CD14-positive monocyte (primary cell): ENCODE measurements at regions not wholly inside any gene's neighbourhood (a gene's known extent, or its start where the extent isn't known, plus 50 kb on each side); places are given as distances from the start of the nearest gene placed in this dataset.

ENCODE experiments used
- DNase-seq, 3 donors: peaks; one replicate each; pipeline ENCODE4 v3.0.0-alpha.2; 2011 to 2022
- H2AFZ ChIP-seq: 2 replicates; pipeline ENCODE4 v1.6.0; 2012; ENCODE audit warnings: mild to moderate bottlenecking, low read depth, low read length, inconsistent platforms; ENCODE audit not compliant: insufficient read depth, poor library complexity, severe bottlenecking
- H3K27ac ChIP-seq, 2 donors: 1 replicate in 1 of 2; 2 replicates in 1 of 2; pipeline ENCODE4 v1.5.1; 2012 to 2013; ENCODE audit warnings: low read length in 2 of 2, control low read depth in 1 of 2, inconsistent platforms in 1 of 2, low read depth in 1 of 2, mild to moderate bottlenecking in 1 of 2
- H3K27me3 ChIP-seq, 2 donors: one replicate each; pipeline versions ENCODE4 v1.6.0 to v1.6.1; 2011 to 2013; ENCODE audit warnings: low read length in 2 of 2; ENCODE audit not compliant: control insufficient read depth in 2 of 2, insufficient read depth in 2 of 2
- H3K36me3 ChIP-seq, 2 donors: replicated peaks in 1 of 2; 1 replicate in 1 of 2; 2 replicates in 1 of 2; pipeline versions ENCODE4 v1.5.1 to v1.6.1; 2012 to 2013; ENCODE audit warnings: low read length in 2 of 2, control low read depth in 1 of 2, inconsistent platforms in 1 of 2, mild to moderate bottlenecking in 1 of 2; ENCODE audit not compliant: insufficient read depth in 2 of 2, control insufficient read depth in 1 of 2
- H3K4me1 ChIP-seq, 2 donors: 1 replicate in 1 of 2; 2 replicates in 1 of 2; pipeline versions ENCODE4 v1.5.1 to v1.6.1; 2012 to 2013; ENCODE audit warnings: low read length in 2 of 2, control low read depth in 1 of 2, inconsistent platforms in 1 of 2, mild to moderate bottlenecking in 1 of 2, moderate library complexity in 1 of 2; ENCODE audit not compliant: insufficient read depth in 2 of 2, control insufficient read depth in 1 of 2
- H3K4me2 ChIP-seq: replicated peaks from 2 replicates; pipeline ENCODE3; 2012; ENCODE audit warnings: low read length, moderate library complexity, mild to moderate bottlenecking; ENCODE audit not compliant: poor library complexity, severe bottlenecking; ENCODE audit errors: extremely low read depth
- H3K4me3 ChIP-seq, 3 experiments: fragments of 200-600 bp in 1 of 3; sonication (generic) in 1 of 3; replicated peaks in 1 of 3; 1 replicate in 2 of 3; 2 replicates in 1 of 3; pipeline ENCODE4 v1.5.1; 2011 to 2013; ENCODE audit warnings: low read length in 3 of 3, mild to moderate bottlenecking in 3 of 3, control low read depth in 2 of 3, low read depth in 2 of 3, inconsistent platforms in 1 of 3, moderate library complexity in 1 of 3
- H3K79me2 ChIP-seq: 2 replicates; pipeline ENCODE4 v1.6.0; 2012; ENCODE audit warnings: mild to moderate bottlenecking, control low read depth, inconsistent platforms, low read length, moderate library complexity; ENCODE audit not compliant: insufficient read depth
- H3K9ac ChIP-seq: 2 replicates; pipeline ENCODE4 v1.6.0; 2017; ENCODE audit warnings: low read length, mild to moderate bottlenecking; ENCODE audit not compliant: insufficient read depth, poor library complexity, severe bottlenecking
- H3K9me3 ChIP-seq, 2 donors: replicated peaks in 1 of 2; 1 replicate in 1 of 2; 2 replicates in 1 of 2; pipeline versions ENCODE4 v1.5.1 to v1.6.1; 2012 to 2013; ENCODE audit warnings: low read length in 2 of 2, control low read depth in 1 of 2; ENCODE audit not compliant: control insufficient read depth in 1 of 2, insufficient read depth in 1 of 2
- H4K20me1 ChIP-seq: 2 replicates; pipeline ENCODE4 v1.6.0; 2012; ENCODE audit warnings: mild to moderate bottlenecking, low read length, control low read depth, moderate library complexity; ENCODE audit not compliant: insufficient read depth
- H3K27ac Mint-ChIP-seq, 7 donors: one replicate each; pipeline ENCODE4 v1.8.0; 2020; ENCODE audit warnings: mild to moderate bottlenecking in 7 of 7, mixed read lengths in 7 of 7, moderate library complexity in 6 of 7, inconsistent platforms in 2 of 7
- H3K27me3 Mint-ChIP-seq, 3 donors: one replicate each; pipeline ENCODE4 v1.8.0; 2021 to 2022; ENCODE audit warnings: low read depth in 3 of 3, mild to moderate bottlenecking in 3 of 3, mixed read lengths in 3 of 3, moderate library complexity in 3 of 3, inconsistent platforms in 1 of 3
- H3K36me3 Mint-ChIP-seq, 2 donors: one replicate each; pipeline ENCODE4 v1.8.0; 2020; ENCODE audit warnings: mixed read lengths in 2 of 2, inconsistent platforms in 1 of 2, mild to moderate bottlenecking in 1 of 2
- H3K4me1 Mint-ChIP-seq: one replicate; pipeline ENCODE4 v1.8.0; 2020; ENCODE audit warnings: mild to moderate bottlenecking, mixed read lengths
- H3K4me3 Mint-ChIP-seq, 2 donors: one replicate each; pipeline ENCODE4 v1.8.0; 2020; ENCODE audit warnings: mild to moderate bottlenecking in 2 of 2, mixed read lengths in 2 of 2, moderate library complexity in 1 of 2
- H3K9me3 Mint-ChIP-seq, 7 donors: one replicate each; pipeline ENCODE4 v1.8.0; 2020 to 2022; ENCODE audit warnings: mixed read lengths in 7 of 7, mild to moderate bottlenecking in 6 of 7, moderate library complexity in 6 of 7, inconsistent platforms in 2 of 7
- WGBS: methylation state at CpG from one replicate; pipeline ENCODE4 v1.1.5; 2013; ENCODE audit warnings: missing lambda C conversion rate; ENCODE audit not compliant: insufficient coverage; 5-methylcytosine and 5-hydroxymethylcytosine counted together
- intact Hi-C, 2 donors: fragments of 100-400 bp; cut with micrococcal nuclease; formaldehyde crosslinking; loops; one replicate each; pipeline versions ENCODE4 v1.15.0 to v1.15.1; 2023
- TF ChIP-seq, protein P1 (sequence below): fragments of 200-600 bp; IDR thresholded peaks from one replicate; pipeline ENCODE4 v1.8.0; 2022; ENCODE audit warnings: antibody characterized with exemption, mild to moderate bottlenecking

DNA sequence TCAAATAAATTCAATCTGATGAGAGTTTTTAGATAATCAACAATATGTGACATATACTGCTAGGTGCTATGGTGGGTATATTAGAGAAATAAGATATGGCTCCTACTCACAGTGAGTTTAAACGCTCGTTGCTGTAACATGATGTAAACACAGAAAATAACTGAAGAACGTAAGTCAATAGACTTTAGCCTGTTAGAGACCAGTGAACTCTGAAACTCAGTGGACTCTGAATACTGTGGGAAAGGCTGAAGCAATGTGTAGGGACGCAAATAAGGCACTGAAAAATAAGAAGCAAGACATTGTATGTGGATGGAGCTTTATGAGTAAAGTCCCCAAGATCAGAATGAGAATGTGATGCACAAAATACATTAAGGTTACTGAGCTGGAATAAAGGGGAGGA lies 431.6 kb downstream of the TFAP2B start:
- no peak overlapping the region for H3K4me2 ChIP-seq
- Mint-ChIP-seq H3K4me3 (no peak overlapping the region), H3K36me3 (peaks cover 0 to 2% of the 10 kb centered on the region in 2 donors), H3K27ac (no peak overlapping the region), H3K9me3 (peaks cover 0 to 6% (median 0%) of the 10 kb centered on the region in 7 donors), H3K27me3 (no peaks in the 10 kb centered on the region), H3K4me1 (peaks cover 14% of the 10 kb centered on the region)
- H3K27ac ChIP-seq, result no peak overlapping the region
- H3K9ac ChIP-seq, result no peak overlapping the region
- WGBS, result 96% methylated on average over 4 of the region's 4 CpGs
- H2AFZ ChIP-seq, result no peak overlapping the region
- no peaks in the 10 kb centered on the region for H3K79me2 ChIP-seq
- H3K4me3 ChIP-seq, result no peak overlapping the region
- H3K9me3 ChIP-seq, result no peaks in the 10 kb centered on the region
- no peaks in the 10 kb centered on the region for H3K27me3 ChIP-seq
- H3K4me1 ChIP-seq, result peaks cover 13 to 24% of the 10 kb centered on the region in 2 donors
- intact Hi-C loops, result no loop called here
- no peaks in the 10 kb centered on the region for H3K36me3 ChIP-seq
- TF ChIP-seq, protein P1, sequence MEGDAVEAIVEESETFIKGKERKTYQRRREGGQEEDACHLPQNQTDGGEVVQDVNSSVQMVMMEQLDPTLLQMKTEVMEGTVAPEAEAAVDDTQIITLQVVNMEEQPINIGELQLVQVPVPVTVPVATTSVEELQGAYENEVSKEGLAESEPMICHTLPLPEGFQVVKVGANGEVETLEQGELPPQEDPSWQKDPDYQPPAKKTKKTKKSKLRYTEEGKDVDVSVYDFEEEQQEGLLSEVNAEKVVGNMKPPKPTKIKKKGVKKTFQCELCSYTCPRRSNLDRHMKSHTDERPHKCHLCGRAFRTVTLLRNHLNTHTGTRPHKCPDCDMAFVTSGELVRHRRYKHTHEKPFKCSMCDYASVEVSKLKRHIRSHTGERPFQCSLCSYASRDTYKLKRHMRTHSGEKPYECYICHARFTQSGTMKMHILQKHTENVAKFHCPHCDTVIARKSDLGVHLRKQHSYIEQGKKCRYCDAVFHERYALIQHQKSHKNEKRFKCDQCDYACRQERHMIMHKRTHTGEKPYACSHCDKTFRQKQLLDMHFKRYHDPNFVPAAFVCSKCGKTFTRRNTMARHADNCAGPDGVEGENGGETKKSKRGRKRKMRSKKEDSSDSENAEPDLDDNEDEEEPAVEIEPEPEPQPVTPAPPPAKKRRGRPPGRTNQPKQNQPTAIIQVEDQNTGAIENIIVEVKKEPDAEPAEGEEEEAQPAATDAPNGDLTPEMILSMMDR, result no peak
- H4K20me1 ChIP-seq, result no peaks in the 10 kb centered on the region
- DNase-seq, result no peak

DNA sequence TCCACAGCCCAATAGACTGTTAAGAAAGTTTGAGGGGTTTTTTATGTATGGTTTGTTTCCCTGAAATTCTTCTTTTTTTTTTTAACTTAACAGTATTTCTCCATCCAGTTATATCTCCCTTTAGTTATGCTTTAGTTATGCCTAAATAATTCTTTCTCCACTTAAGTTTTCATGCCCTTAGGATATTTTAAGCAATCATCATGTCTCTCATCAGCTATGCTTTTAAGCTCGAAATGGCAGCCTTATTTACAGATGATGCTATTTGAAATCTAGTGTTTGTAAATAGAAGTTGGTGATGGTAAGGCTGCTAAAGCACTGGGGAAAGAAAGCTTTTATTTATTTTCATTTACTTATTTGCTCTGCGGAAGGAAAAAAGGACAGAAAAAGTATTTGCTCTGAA lies 439.3 kb downstream of the TFAP2B start:
- no peak overlapping the region for H3K27ac ChIP-seq
- H3K36me3 Mint-ChIP-seq, result no peaks in the 10 kb centered on the region
- no peaks in the 10 kb centered on the region for H3K9me3 ChIP-seq
- H3K4me1 ChIP-seq, result peaks cover 7 to 13% of the 10 kb centered on the region in 2 donors
- H3K79me2 ChIP-seq, result no peaks in the 10 kb centered on the region
- H3K4me3 ChIP-seq, result no peak overlapping the region
- DNase-seq, result no peak
- H3K9ac ChIP-seq, result no peak overlapping the region
- H3K27me3 Mint-ChIP-seq, result no peaks in the 10 kb centered on the region
- peak overlapping the region in 1 of 2 donors; percentile 20 for H3K4me3 Mint-ChIP-seq
- H3K4me2 ChIP-seq, result no peak overlapping the region
- no peaks in the 10 kb centered on the region for H4K20me1 ChIP-seq
- WGBS, result no CpG with 5 or more reads among the region's 2 CpGs
- TF ChIP-seq, protein P1, result no peak
- no peak overlapping the region for H3K27ac Mint-ChIP-seq
- peaks cover 7% of the 10 kb centered on the region for H3K4me1 Mint-ChIP-seq
- H3K36me3 ChIP-seq, result no peaks in the 10 kb centered on the region
- intact Hi-C loops, result no loop called here
- no peaks in the 10 kb centered on the region for H3K9me3 Mint-ChIP-seq
- H3K27me3 ChIP-seq, result no peaks in the 10 kb centered on the region
- H2AFZ ChIP-seq, result no peak overlapping the region
